GM10248 (cell line): ENCODE measurements at regions not wholly inside any gene's neighbourhood (a gene's known extent, or its start where the extent isn't known, plus 50 kb on each side); places are given as distances from the start of the nearest gene placed in this dataset.

ENCODE experiments used
- CTCF ChIA-PET: fragments of 300-600 bp; sonication (Branson Sonifier 250); formaldehyde crosslinking; extraction: SDS; loops from one replicate; lab custom pipeline; 2021; ENCODE audit warnings: antibody characterized with exemption; lab: Yijun Ruan, JAX
- POLR2A ChIA-PET: fragments of 350-650 bp; sonication (Branson Sonifier 250); formaldehyde crosslinking; extraction: SDS; loops from one replicate; lab custom pipeline; 2020; ENCODE audit warnings: antibody characterized with exemption; lab: Yijun Ruan, JAX
- DNase-seq: peaks from one replicate; pipeline ENCODE4 v3.0.0; 2012; ENCODE audit errors: extremely low spot score
- TF ChIP-seq, protein P1 (sequence below): IDR thresholded peaks from 2 replicates; pipeline ENCODE4 v1.5.1; 2012; ENCODE audit warnings: mild to moderate bottlenecking, low read depth; ENCODE audit errors: extremely low read depth, missing control alignments, control extremely low read depth

DNA sequence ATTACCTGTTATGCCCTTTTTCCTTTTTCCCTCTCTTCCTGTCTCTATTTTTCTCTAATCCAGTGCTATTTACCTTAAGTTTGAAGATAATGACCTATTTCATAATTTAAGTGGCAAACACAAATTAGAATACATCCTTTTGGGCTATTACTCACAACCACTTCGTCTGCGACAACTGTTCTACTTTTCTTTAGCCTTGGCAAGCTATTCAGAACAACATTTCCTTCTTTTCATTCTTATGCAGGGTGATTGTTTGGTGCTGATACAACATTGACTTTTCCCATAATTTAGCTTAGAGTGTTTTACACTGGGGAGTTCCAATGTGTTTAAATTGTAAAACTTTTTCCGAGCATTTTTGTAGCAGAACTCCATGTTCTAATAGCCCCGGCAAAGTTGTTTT, 86.6 kb upstream of the S1PR1 start:
- ChIA-PET CTCF (interaction anchor here (0.9 to 2.5 kb wide), 3 partner anchors 14 to 138 kb away, joined by 3 to 6 read pairs (median 4); no protein-coding TSS in a partner anchor), POLR2A (no interaction called here)
- TF ChIP-seq, protein P1, sequence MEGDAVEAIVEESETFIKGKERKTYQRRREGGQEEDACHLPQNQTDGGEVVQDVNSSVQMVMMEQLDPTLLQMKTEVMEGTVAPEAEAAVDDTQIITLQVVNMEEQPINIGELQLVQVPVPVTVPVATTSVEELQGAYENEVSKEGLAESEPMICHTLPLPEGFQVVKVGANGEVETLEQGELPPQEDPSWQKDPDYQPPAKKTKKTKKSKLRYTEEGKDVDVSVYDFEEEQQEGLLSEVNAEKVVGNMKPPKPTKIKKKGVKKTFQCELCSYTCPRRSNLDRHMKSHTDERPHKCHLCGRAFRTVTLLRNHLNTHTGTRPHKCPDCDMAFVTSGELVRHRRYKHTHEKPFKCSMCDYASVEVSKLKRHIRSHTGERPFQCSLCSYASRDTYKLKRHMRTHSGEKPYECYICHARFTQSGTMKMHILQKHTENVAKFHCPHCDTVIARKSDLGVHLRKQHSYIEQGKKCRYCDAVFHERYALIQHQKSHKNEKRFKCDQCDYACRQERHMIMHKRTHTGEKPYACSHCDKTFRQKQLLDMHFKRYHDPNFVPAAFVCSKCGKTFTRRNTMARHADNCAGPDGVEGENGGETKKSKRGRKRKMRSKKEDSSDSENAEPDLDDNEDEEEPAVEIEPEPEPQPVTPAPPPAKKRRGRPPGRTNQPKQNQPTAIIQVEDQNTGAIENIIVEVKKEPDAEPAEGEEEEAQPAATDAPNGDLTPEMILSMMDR = no peak
- no peak for DNase-seq

DNA sequence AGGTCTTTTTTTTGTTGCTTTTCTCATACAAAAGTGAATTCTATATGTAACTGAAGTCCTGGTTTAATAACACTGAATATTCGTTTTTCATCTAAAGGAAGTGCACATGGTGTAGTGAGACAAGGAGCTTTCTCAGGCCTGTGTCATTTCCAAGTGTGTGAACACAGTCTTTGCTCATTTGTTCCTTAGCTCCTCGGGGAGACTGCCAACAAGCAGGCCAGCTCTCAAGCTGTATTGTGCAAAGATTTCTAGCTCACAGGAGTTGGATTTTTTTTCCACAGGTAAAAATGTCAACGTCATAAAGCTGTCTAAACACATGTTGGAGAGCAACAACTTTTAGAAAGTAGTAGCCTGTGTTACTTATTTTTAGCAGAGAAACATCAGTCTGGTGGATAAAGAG, 87.8 kb upstream of the S1PR1 start:
- POLR2A ChIA-PET = no interaction called here
- TF ChIP-seq, protein P1 = no peak
- CTCF ChIA-PET = interaction anchor here (0.9 kb wide), 1 partner anchor 14 kb away, joined by 4 read pairs; no protein-coding TSS in a partner anchor

DNA sequence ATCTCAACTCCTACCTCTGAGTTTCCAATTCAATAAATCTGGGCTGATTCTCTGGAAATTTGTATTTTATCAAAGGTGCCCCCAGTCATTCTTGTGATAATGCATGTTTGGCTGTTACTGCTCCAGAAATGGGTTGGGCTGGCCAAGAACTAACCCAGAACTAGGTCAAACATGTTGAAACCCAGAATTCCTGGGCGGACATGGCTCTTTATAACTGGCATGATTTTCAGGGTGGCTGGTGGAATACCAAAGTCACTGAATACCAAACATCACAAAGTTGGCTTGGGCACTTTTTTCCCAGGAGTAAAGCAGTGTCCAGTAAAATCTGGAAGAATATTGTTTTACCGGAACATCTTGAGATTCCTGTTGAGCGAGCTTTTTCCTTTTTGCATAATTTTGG, 89.4 kb upstream of the S1PR1 start:
- no peak for DNase-seq
- TF ChIP-seq, protein P1 = no peak
- POLR2A ChIA-PET = no interaction called here
- CTCF ChIA-PET = interaction anchor here (1.3 kb wide), 1 partner anchor 10 kb away, joined by 3 read pairs; no protein-coding TSS in a partner anchor

More for the DNA sequence above, 87.8 kb upstream of the S1PR1 start:
- DNase-seq = no peak

DNA sequence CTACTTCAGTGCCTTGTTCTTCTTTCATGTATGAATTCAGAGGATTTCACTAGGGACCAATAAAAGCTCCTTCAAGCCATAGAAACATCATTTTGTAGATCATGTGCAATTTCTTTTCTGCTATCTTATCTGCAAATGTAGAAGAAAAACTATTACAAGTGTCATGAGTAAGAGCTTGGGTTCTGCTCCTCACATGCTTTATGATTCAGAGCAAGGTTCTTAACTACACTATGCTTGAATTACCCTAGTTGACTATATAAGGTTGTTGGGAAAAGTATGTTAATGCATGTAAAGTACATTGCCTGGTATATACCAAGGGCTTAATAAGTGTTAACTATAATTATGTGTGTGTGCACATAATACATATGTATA, 91.4 kb upstream of the S1PR1 start:
- DNase-seq = no peak
- TF ChIP-seq, protein P1 = no peak
- POLR2A ChIA-PET = no interaction called here
- CTCF ChIA-PET = interaction anchor here (0.9 to 1.5 kb wide), 5 partner anchors 19 to 93 kb away, joined by 3 to 8 read pairs (median 3); no protein-coding TSS in a partner anchor

DNA sequence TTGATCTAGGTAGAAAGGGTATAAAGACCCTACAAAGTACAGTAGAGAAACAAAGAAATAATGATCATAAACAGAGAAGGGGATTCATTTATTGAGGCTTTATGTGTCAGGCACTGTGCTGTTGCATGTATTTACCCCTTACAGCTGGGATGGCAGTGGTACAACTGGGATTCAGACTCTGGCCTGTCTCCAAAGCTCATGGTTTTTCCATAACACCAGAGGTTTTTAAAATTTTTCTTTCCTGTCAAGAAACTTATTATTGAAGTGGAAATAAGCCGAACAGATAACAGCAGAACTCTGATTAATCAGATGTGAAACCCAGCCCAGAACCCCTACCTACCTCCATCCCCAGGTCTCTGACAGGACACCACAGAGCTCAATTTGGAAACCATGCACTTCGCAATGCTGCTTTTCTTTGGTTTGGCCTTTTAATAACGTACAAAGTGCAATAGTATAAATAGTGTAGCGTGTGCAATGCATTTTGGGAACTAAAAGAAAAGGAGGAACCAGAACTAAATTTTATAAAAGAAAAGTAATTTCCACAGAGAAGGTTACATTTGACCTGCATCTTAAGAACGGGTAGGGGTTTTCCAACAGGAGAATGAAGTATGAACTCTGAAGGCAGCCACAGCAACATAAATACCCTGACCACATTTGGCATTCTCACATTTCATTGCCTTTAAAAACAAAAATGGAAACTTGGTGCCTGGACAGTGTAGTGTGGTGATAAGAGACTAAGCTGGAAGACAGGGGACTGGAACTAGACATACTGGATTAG, 92.0 kb upstream of the S1PR1 start:
- POLR2A ChIA-PET = no interaction called here
- DNase-seq = no peak
- CTCF ChIA-PET = interaction anchor here (0.9 to 1.5 kb wide), 5 partner anchors 19 to 94 kb away, joined by 3 to 8 read pairs (median 3); no protein-coding TSS in a partner anchor
- TF ChIP-seq, protein P1 = no peak

DNA sequence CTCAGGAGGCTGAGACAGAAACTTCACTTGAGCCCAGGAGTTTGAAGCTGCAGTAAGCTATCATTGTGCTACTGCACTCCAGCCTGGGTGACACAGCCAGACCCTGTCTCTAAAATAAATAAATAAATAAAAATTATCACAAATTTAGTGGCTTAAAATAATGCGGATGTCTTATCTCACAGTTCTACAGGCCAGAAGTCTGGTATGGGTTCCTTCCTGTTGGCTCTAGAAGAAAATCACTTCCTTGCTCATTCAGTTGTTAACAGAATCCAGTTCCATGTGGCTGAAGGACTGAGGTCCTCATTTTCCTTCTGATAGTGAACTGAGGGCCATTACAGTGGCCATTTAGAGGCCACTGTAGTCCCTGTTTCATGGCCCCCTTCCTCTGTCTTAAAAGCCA, 94.6 kb upstream of the S1PR1 start:
- TF ChIP-seq, protein P1 = no peak
- POLR2A ChIA-PET = no interaction called here
- CTCF ChIA-PET = interaction anchor here (0.8 to 1.4 kb wide), 5 partner anchors 12 to 167 kb away, joined by 3 to 4 read pairs (median 3); no protein-coding TSS in a partner anchor
- DNase-seq = no peak
